Naive thymus-derived CD4-positive, alpha-beta T cell (primary cell): ENCODE measurements at regions not wholly inside any gene's neighbourhood (a gene's known extent, or its start where the extent isn't known, plus 50 kb on each side); places are given as distances from the start of the nearest gene placed in this dataset.

ENCODE experiments used
- ATAC-seq: fragments of 150-1000 bp; cut with Tn5 transposase; 2 replicates; pipeline ENCODE4 v1.10.0; 2021; ENCODE audit warnings: mild to moderate bottlenecking, moderate library complexity
- CTCF ChIA-PET: fragments of 350-600 bp; sonication (Branson Sonifier 250); formaldehyde crosslinking; loops from one replicate; lab custom pipeline; 2021; ENCODE audit warnings: antibody characterized with exemption; lab: Charles Lee
- POLR2A ChIA-PET: fragments of 350-600 bp; sonication (Branson Sonifier 250); formaldehyde crosslinking; loops from one replicate; lab custom pipeline; 2021; ENCODE audit warnings: antibody characterized with exemption, inconsistent platforms; lab: Charles Lee
- DNase-seq, 9 donors: peaks; one replicate each; pipeline versions ENCODE4 v3.0.0 to v3.0.0-alpha.2; 2020 to 2022; ENCODE audit warnings: mixed read lengths in 1 of 9
- H3K27ac ChIP-seq: one replicate; pipeline ENCODE4 v1.7.0; 2013; ENCODE audit warnings: mild to moderate bottlenecking, low read depth, low read length, moderate library complexity
- H3K27me3 ChIP-seq, 2 donors: one replicate each; pipeline ENCODE4 v1.7.0; 2013; ENCODE audit warnings: low read length in 2 of 2, mild to moderate bottlenecking in 2 of 2, moderate library complexity in 2 of 2; ENCODE audit not compliant: control insufficient read depth in 2 of 2, insufficient read depth in 2 of 2
- H3K36me3 ChIP-seq, 3 experiments: 1 replicate in 2 of 3; 2 replicates in 1 of 3; pipeline ENCODE4 v1.7.0; 2013; ENCODE audit warnings: low read length in 3 of 3, mild to moderate bottlenecking in 3 of 3, moderate library complexity in 1 of 3; ENCODE audit not compliant: insufficient read depth in 3 of 3, control insufficient read depth in 2 of 3
- H3K4me1 ChIP-seq, 2 donors: one replicate each; pipeline ENCODE4 v1.7.0; 2013; ENCODE audit warnings: low read length in 2 of 2, mild to moderate bottlenecking in 2 of 2, moderate library complexity in 1 of 2; ENCODE audit not compliant: control insufficient read depth in 2 of 2, insufficient read depth in 2 of 2
- H3K4me3 ChIP-seq: 2 replicates; pipeline ENCODE4 v1.7.0; 2013; ENCODE audit warnings: mild to moderate bottlenecking, low read length
- H3K9me3 ChIP-seq, 3 experiments: 1 replicate in 2 of 3; 2 replicates in 1 of 3; pipeline ENCODE4 v1.7.0; 2013; ENCODE audit warnings: low read length in 3 of 3; ENCODE audit not compliant: control insufficient read depth in 2 of 3
- H3K27ac Mint-ChIP-seq, 9 donors: one replicate each; pipeline ENCODE4 v1.8.0; 2020 to 2022; ENCODE audit warnings: mixed read lengths in 9 of 9, mild to moderate bottlenecking in 8 of 9, moderate library complexity in 5 of 9, inconsistent platforms in 2 of 9
- H3K27me3 Mint-ChIP-seq, 5 donors: one replicate each; pipeline ENCODE4 v1.8.0; 2021 to 2022; ENCODE audit warnings: mixed read lengths in 5 of 5, mild to moderate bottlenecking in 1 of 5
- H3K36me3 Mint-ChIP-seq, 5 donors: one replicate each; pipeline ENCODE4 v1.8.0; 2020 to 2022; ENCODE audit warnings: mixed read lengths in 5 of 5, mild to moderate bottlenecking in 3 of 5, inconsistent platforms in 1 of 5
- H3K4me1 Mint-ChIP-seq, 7 donors: one replicate each; pipeline ENCODE4 v1.8.0; 2020 to 2022; ENCODE audit warnings: mixed read lengths in 7 of 7, mild to moderate bottlenecking in 3 of 7, inconsistent platforms in 1 of 7
- H3K4me3 Mint-ChIP-seq, 10 donors: one replicate each; pipeline ENCODE4 v1.8.0; 2020 to 2022; ENCODE audit warnings: mild to moderate bottlenecking in 10 of 10, mixed read lengths in 10 of 10, moderate library complexity in 6 of 10, inconsistent platforms in 2 of 10
- H3K9me3 Mint-ChIP-seq, 11 donors: one replicate each; pipeline ENCODE4 v1.8.0; 2020 to 2022; ENCODE audit warnings: mixed read lengths in 11 of 11, mild to moderate bottlenecking in 4 of 11, inconsistent platforms in 1 of 11, moderate library complexity in 1 of 11
- intact Hi-C, 2 donors: fragments of 100-400 bp; cut with micrococcal nuclease; formaldehyde crosslinking; loops; one replicate each; pipeline ENCODE4 v1.15.1; 2023

- H3K4me3 ChIP-seq: no peak overlapping the region
- no peak overlapping the region for H3K27ac Mint-ChIP-seq
- no peaks in the 10 kb centered on the region for H3K36me3 ChIP-seq
- ChIA-PET POLR2A (no interaction called here), CTCF (interaction anchor here (0.8 kb wide), 1 partner anchor 18 kb away, joined by 3 read pairs; no protein-coding TSS in a partner anchor)
- DNase-seq (no peak), ATAC-seq (no peak)
- H3K27ac ChIP-seq: no peak overlapping the region
- no peak overlapping the region for H3K4me3 Mint-ChIP-seq
- peaks cover 0 to 3% (median 0%) of the 10 kb centered on the region in 11 donors for H3K9me3 Mint-ChIP-seq
- no peaks in the 10 kb centered on the region for H3K4me1 ChIP-seq
- no peaks in the 10 kb centered on the region for H3K27me3 ChIP-seq
- H3K9me3 ChIP-seq: no peaks in the 10 kb centered on the region
- no peaks in the 10 kb centered on the region for H3K4me1 Mint-ChIP-seq
- intact Hi-C loops: no loop called here
- H3K27me3 Mint-ChIP-seq: peaks cover 0 to 5% (median 2%) of the 10 kb centered on the region in 5 donors
- peaks cover 0 to 4% (median 0%) of the 10 kb centered on the region in 5 donors for H3K36me3 Mint-ChIP-seq
Measured at GRCh38 chr12:89111964-89112363, 240.3 kb downstream of the DUSP6 start.

- no peak for ATAC-seq
- H3K27me3 ChIP-seq: no peaks in the 10 kb centered on the region
- intact Hi-C loops: no loop called here
Measured at GRCh38 chr12:89108265-89108664, 244.0 kb downstream of the DUSP6 start.

DNA sequence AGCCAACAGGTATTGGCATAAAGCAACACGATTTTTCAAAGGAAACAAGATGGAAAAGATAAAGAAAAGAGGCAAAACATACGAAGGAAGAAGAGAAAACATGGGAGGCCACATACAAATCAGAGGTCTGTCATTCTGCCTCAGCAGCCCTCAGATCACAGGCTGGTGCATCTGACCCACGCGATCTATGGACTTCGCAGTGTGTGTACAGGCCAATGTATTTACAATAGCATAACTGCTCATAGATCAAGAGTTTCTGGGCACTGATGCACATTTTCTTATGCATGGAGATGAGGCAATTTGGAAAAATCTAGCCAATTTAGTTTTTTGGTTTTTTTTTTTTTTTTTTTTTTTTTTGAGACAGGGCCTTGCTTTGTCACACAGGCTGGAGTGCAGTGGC, 245.4 kb downstream of the DUSP6 start:
- no peaks in the 10 kb centered on the region for H3K27me3 Mint-ChIP-seq
- DNase-seq: no peak
- CTCF ChIA-PET: no interaction called here
- H3K27ac Mint-ChIP-seq: no peak overlapping the region
- POLR2A ChIA-PET: no interaction called here
- Histone ChIP-seq H3K4me3 (no peak overlapping the region), H3K4me1 (no peaks in the 10 kb centered on the region), H3K27ac (no peak overlapping the region), H3K9me3 (no peaks in the 10 kb centered on the region), H3K36me3 (no peaks in the 10 kb centered on the region), H3K27me3 (no peaks in the 10 kb centered on the region)
- H3K9me3 Mint-ChIP-seq: no peaks in the 10 kb centered on the region
- intact Hi-C loops: no loop called here
- H3K4me3 Mint-ChIP-seq: no peak overlapping the region
- H3K36me3 Mint-ChIP-seq: no peaks in the 10 kb centered on the region
- ATAC-seq: no peak
- no peaks in the 10 kb centered on the region for H3K4me1 Mint-ChIP-seq

More at GRCh38 chr12:89108265-89108664, 244.0 kb downstream of the DUSP6 start:
- DNase-seq: no peak
- Mint-ChIP-seq H3K36me3 (peaks cover 0 to 2% (median 0%) of the 10 kb centered on the region in 5 donors), H3K4me3 (no peak overlapping the region), H3K27me3 (no peaks in the 10 kb centered on the region), H3K4me1 (no peaks in the 10 kb centered on the region), H3K27ac (no peak overlapping the region), H3K9me3 (no peaks in the 10 kb centered on the region)
- no peaks in the 10 kb centered on the region for H3K4me1 ChIP-seq
- H3K27ac ChIP-seq: no peak overlapping the region
- ChIA-PET CTCF (no interaction called here), POLR2A (interaction anchor here (1.2 kb wide), 1 partner anchor 351 kb away, joined by 3 read pairs; no protein-coding TSS in a partner anchor)
- no peaks in the 10 kb centered on the region for H3K9me3 ChIP-seq
- no peak overlapping the region for H3K4me3 ChIP-seq
- no peaks in the 10 kb centered on the region for H3K36me3 ChIP-seq

- ATAC-seq (no peak), DNase-seq (no peak)
- Histone ChIP-seq H3K4me3 (no peak overlapping the region), H3K27me3 (no peaks in the 10 kb centered on the region), H3K9me3 (no peaks in the 10 kb centered on the region), H3K4me1 (no peaks in the 10 kb centered on the region), H3K36me3 (no peaks in the 10 kb centered on the region), H3K27ac (no peak overlapping the region)
- Mint-ChIP-seq H3K27me3 (no peaks in the 10 kb centered on the region), H3K4me3 (no peak overlapping the region), H3K9me3 (no peaks in the 10 kb centered on the region), H3K36me3 (no peaks in the 10 kb centered on the region), H3K4me1 (peaks cover 0 to 2% (median 0%) of the 10 kb centered on the region in 7 donors), H3K27ac (no peak overlapping the region)
- POLR2A ChIA-PET: no interaction called here
- CTCF ChIA-PET: no interaction called here
- intact Hi-C loops: no loop called here
Measured at GRCh38 chr12:89105243-89105642, 247.1 kb downstream of the DUSP6 start.

DNA sequence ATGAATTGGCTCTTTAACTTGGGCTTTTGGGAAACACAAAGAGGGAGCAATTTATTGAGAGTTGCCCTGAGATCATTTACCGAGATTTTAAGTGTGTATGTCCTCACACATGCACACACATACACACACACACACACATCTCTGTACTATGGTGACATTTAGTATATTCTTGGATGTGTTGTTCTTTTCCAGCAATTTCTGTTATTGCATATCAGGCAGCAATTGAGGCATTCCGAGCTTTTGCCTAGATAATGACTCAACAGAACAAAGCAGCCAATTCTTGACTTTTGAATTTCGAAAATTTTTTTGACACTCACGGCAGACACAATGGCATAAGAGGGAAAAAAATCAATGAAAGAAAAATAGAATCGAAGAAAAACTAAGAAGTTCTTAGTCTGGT, 248.5 kb downstream of the DUSP6 start:
- CTCF ChIA-PET: no interaction called here

DNA sequence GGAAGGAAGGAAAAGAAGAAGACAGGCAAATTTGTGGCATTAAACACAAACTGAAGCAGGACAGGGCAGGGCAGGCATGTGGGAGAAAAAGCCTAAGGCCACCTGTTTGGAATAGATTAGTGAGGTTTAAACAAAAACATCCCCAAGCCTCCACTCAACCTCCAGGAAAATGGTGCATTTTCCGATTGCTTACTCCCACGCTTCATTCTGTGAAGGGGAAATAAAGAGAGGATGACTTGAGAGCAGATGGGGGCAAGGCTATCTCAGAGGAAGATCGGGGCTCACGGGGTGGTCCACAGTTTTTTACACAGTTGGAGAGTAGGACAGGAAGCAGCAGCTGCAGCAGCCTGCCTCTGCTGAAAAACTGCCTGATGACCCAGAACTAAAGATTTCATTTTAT, 250.9 kb downstream of the DUSP6 start:
- POLR2A ChIA-PET: no interaction called here
- Mint-ChIP-seq H3K4me1 (peaks cover 0 to 2% (median 0%) of the 10 kb centered on the region in 7 donors), H3K4me3 (no peak overlapping the region), H3K27me3 (no peaks in the 10 kb centered on the region), H3K9me3 (no peaks in the 10 kb centered on the region), H3K27ac (no peak overlapping the region), H3K36me3 (no peaks in the 10 kb centered on the region)
- DNase-seq (no peak), ATAC-seq (no peak)
- no peaks in the 10 kb centered on the region for H3K4me1 ChIP-seq
- H3K9me3 ChIP-seq: no peaks in the 10 kb centered on the region
- no peak overlapping the region for H3K27ac ChIP-seq
- intact Hi-C loops: no loop called here
- no peaks in the 10 kb centered on the region for H3K36me3 ChIP-seq
- H3K27me3 ChIP-seq: no peaks in the 10 kb centered on the region
- CTCF ChIA-PET: no interaction called here
- no peak overlapping the region for H3K4me3 ChIP-seq

More for the DNA sequence above, 248.5 kb downstream of the DUSP6 start:
- no peaks in the 10 kb centered on the region for H3K36me3 Mint-ChIP-seq
- no peak overlapping the region for H3K4me3 Mint-ChIP-seq
- intact Hi-C loops: no loop called here
- Histone ChIP-seq H3K36me3 (no peaks in the 10 kb centered on the region), H3K27ac (no peak overlapping the region), H3K4me3 (no peak overlapping the region), H3K9me3 (no peaks in the 10 kb centered on the region), H3K4me1 (no peaks in the 10 kb centered on the region), H3K27me3 (no peaks in the 10 kb centered on the region)
- POLR2A ChIA-PET: no interaction called here
- DNase-seq (no peak), ATAC-seq (no peak)
- H3K27me3 Mint-ChIP-seq: no peaks in the 10 kb centered on the region
- H3K4me1 Mint-ChIP-seq: peaks cover 0 to 2% (median 0%) of the 10 kb centered on the region in 7 donors
- H3K9me3 Mint-ChIP-seq: no peaks in the 10 kb centered on the region
- H3K27ac Mint-ChIP-seq: no peak overlapping the region

- ATAC-seq: no peak
- Mint-ChIP-seq H3K27me3 (no peaks in the 10 kb centered on the region), H3K36me3 (no peaks in the 10 kb centered on the region), H3K4me3 (no peak overlapping the region), H3K27ac (no peak overlapping the region), H3K9me3 (peaks cover 0 to under 1% (median 0%) of the 10 kb centered on the region in 11 donors), H3K4me1 (peaks cover 0 to 2% (median 0%) of the 10 kb centered on the region in 7 donors)
- CTCF ChIA-PET: no interaction called here
- Histone ChIP-seq H3K4me1 (no peaks in the 10 kb centered on the region), H3K36me3 (no peaks in the 10 kb centered on the region), H3K27me3 (no peaks in the 10 kb centered on the region), H3K9me3 (no peaks in the 10 kb centered on the region), H3K4me3 (no peak overlapping the region), H3K27ac (no peak overlapping the region)
- intact Hi-C loops: no loop called here
- DNase-seq: no peak
- POLR2A ChIA-PET: interaction anchor here (0.7 kb wide), 1 partner anchor 279 kb away, joined by 3 read pairs; no protein-coding TSS in a partner anchor
Measured at GRCh38 chr12:89098441-89099112, 253.7 kb downstream of the DUSP6 start.
